Kidney (tissue), 13 donors: ENCODE measurements at regions not wholly inside any gene's neighbourhood (a gene's known extent, or its start where the extent isn't known, plus 50 kb on each side); places are given as distances from the start of the nearest gene placed in this dataset.

Experiments
- DNase-seq, 5 donors: peaks; one replicate each; pipeline ENCODE4 v3.0.0-alpha.2; 2013 to 2020
- FAIRE-seq: peaks from 2 replicates; lab custom pipeline; 2012; peaks lifted over from hg19 to GRCh38; lab: Jason Lieb, UNC
- H3K27ac ChIP-seq, 2 donors: one replicate each; pipeline ENCODE4 v1.7.0; 2013; ENCODE audit warnings: low read depth in 2 of 2, low read length in 2 of 2, inconsistent platforms in 1 of 2
- H3K27me3 ChIP-seq: one replicate; pipeline ENCODE4 v1.7.1; 2013; ENCODE audit warnings: low read length, inconsistent platforms; ENCODE audit not compliant: control insufficient read depth, insufficient read depth
- H3K36me3 ChIP-seq, 3 donors: one replicate each; pipeline versions ENCODE4 v1.7.0 to v1.7.1; 2013; ENCODE audit warnings: low read length in 3 of 3, control low read depth in 1 of 3, inconsistent platforms in 1 of 3; ENCODE audit not compliant: insufficient read depth in 3 of 3, control insufficient read depth in 2 of 3
- H3K4me1 ChIP-seq, 3 donors: one replicate each; pipeline versions ENCODE4 v1.7.0 to v1.7.1; 2013; ENCODE audit warnings: low read length in 3 of 3, inconsistent platforms in 1 of 3, low read depth in 1 of 3; ENCODE audit not compliant: control insufficient read depth in 2 of 3, insufficient read depth in 2 of 3
- H3K4me3 ChIP-seq, 3 donors: one replicate each; pipeline versions ENCODE4 v1.7.0 to v1.8.1; 2013; ENCODE audit warnings: low read length in 3 of 3, control low read depth in 1 of 3, inconsistent platforms in 1 of 3
- H3K9ac ChIP-seq, 3 donors: one replicate each; pipeline versions ENCODE4 v1.7.0 to v1.7.1; 2013; ENCODE audit warnings: low read length in 3 of 3, control low read depth in 1 of 3, inconsistent platforms in 1 of 3
- H3K9me3 ChIP-seq, 3 donors: one replicate each; pipeline versions ENCODE4 v1.7.0 to v1.7.1; 2013; ENCODE audit warnings: low read length in 3 of 3, control low read depth in 1 of 3, inconsistent platforms in 1 of 3; ENCODE audit not compliant: control insufficient read depth in 2 of 3, insufficient read depth in 1 of 3
- intact Hi-C: fragments of 100-400 bp; cut with DNase I; formaldehyde crosslinking; loops from one replicate; pipeline ENCODE4 v1.11.1; 2022
- TF ChIP-seq, protein P1 (sequence below): IDR thresholded peaks from 3 replicates; pipeline ENCODE4 v1.5.1; 2012; ENCODE audit warnings: mild to moderate bottlenecking, moderate library complexity, borderline replicate concordance; ENCODE audit not compliant: insufficient read depth; ENCODE audit errors: extremely low read depth
- donor health status: control.
- donor health status: control.
- donor health status: control.
- donor health status: control.
- donor health status: control.
- donor health status: DM: yes; HTN: yes; CAD: no.
- donor health status: Normal renal cell carcinoma (clear cell type).

DNA sequence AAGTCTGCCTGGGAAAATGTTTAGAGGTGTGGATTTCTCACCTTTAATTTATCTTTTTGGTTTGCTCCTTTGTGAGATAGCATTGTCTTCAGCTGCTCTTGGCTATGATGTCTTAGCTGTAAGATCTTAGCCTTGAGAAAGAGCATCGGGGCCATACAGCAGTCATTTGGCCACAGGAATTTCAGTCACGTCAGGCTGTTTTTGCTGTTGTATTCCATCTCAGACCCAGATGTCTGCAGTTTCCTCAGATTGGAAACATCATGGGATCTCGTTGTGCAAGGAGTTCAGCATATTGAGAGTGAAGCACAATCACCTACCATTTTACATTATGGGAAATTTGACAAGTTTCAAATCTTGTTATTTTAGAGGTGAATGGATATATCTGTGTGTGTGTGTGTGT is 89.3 kb upstream of the C1QTNF9B start:
- H3K36me3 ChIP-seq = no peaks in the 10 kb centered on the region
- H3K4me3 ChIP-seq = no peak overlapping the region
- no peak for FAIRE-seq
- no peak overlapping the region for H3K9ac ChIP-seq
- DNase-seq = no peak
- H3K4me1 ChIP-seq = peaks cover 0 to 7% (median 0%) of the 10 kb centered on the region in 3 donors
- no peaks in the 10 kb centered on the region for H3K27me3 ChIP-seq
- H3K9me3 ChIP-seq = no peaks in the 10 kb centered on the region
- TF ChIP-seq, protein P1, sequence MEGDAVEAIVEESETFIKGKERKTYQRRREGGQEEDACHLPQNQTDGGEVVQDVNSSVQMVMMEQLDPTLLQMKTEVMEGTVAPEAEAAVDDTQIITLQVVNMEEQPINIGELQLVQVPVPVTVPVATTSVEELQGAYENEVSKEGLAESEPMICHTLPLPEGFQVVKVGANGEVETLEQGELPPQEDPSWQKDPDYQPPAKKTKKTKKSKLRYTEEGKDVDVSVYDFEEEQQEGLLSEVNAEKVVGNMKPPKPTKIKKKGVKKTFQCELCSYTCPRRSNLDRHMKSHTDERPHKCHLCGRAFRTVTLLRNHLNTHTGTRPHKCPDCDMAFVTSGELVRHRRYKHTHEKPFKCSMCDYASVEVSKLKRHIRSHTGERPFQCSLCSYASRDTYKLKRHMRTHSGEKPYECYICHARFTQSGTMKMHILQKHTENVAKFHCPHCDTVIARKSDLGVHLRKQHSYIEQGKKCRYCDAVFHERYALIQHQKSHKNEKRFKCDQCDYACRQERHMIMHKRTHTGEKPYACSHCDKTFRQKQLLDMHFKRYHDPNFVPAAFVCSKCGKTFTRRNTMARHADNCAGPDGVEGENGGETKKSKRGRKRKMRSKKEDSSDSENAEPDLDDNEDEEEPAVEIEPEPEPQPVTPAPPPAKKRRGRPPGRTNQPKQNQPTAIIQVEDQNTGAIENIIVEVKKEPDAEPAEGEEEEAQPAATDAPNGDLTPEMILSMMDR = no peak
- no peak overlapping the region for H3K27ac ChIP-seq
- intact Hi-C loops = no loop called here

DNA sequence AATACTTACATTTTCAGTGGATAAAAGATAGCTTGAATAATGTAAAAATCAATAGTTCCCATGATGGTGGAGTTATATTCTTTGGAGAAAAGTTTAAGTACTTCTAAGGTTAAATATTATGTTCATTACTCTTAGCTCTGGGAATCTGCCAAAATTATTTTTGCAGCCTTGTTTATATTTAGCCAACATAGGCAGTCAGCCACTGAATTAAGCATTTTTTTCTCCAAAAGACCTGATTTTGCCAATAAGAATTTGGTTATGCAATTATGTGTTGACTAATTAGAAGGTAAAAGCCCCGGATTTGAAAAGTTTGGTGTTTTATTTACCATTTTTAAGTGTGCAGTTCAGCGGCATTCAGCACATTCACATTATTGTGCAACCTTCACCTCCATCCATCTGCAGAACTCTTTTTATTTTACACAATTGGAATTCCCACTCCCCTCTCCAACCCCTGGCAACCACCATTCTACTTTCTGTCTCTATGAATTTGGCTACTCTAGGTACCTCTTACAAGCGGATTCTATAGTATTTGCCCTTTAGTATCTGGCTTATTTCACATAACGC is 90.1 kb upstream of the C1QTNF9B start:
- H3K27me3 ChIP-seq = no peaks in the 10 kb centered on the region
- no peak overlapping the region for H3K9ac ChIP-seq
- TF ChIP-seq, protein P1 = no peak
- intact Hi-C loops = no loop called here
- H3K36me3 ChIP-seq = no peaks in the 10 kb centered on the region
- H3K9me3 ChIP-seq = no peaks in the 10 kb centered on the region
- FAIRE-seq (no peak), DNase-seq (no peak)
- no peak overlapping the region for H3K27ac ChIP-seq
- peaks cover 0 to 7% (median 0%) of the 10 kb centered on the region in 3 donors for H3K4me1 ChIP-seq
- H3K4me3 ChIP-seq = no peak overlapping the region

DNA sequence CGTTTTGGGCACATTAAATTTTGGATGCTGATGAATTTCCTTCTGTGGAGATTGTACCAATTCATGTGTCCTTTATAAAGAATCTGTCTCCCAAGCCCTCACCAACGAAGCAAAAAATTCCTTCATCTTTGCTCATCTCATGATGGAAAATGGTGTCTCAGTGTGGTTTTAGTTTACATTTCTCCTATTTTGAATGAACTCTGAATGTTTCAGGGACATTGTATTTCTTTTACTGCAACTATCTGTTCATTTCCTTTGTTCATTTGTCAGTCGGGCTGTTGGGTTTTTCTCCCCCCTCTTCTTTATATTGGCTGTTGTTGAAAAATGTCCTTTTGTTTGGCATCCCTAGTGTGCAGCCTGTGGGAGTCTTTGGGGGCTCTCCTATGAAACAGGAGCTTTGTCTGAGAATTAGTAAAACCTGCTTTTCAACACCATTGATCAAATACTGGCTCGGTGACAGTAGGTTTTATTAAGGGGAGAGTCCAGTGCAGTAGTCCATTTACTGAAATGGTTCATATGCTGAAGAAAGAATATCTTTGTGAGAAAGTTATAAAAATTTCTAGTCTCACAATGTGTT is 91.3 kb upstream of the C1QTNF9B start:
- FAIRE-seq = no peak
- H3K9ac ChIP-seq = no peak overlapping the region

More for the DNA sequence above, 91.3 kb upstream of the C1QTNF9B start:
- Histone ChIP-seq H3K4me3 (no peak overlapping the region), H3K27me3 (no peaks in the 10 kb centered on the region), H3K4me1 (peaks cover 0 to 7% (median 0%) of the 10 kb centered on the region in 3 donors), H3K27ac (no peak overlapping the region), H3K36me3 (no peaks in the 10 kb centered on the region), H3K9me3 (no peaks in the 10 kb centered on the region)
- intact Hi-C loops = no loop called here
- DNase-seq = no peak
- TF ChIP-seq, protein P1 = no peak
